Nephron (organoid): ENCODE measurements at regions not wholly inside any gene's neighbourhood (a gene's known extent, or its start where the extent isn't known, plus 50 kb on each side); places are given as distances from the start of the nearest gene placed in this dataset.
A peak's percentile ranks its signal among the peaks of the same experiment; 100 is the strongest.

Source experiments
- H3K27ac Mint-ChIP-seq, 3 experiments: 2 replicates each; pipeline ENCODE4 v1.8.0; 2020; ENCODE audit warnings: mixed read lengths in 3 of 3, mild to moderate bottlenecking in 2 of 3, moderate library complexity in 1 of 3
- H3K27me3 Mint-ChIP-seq: 2 replicates; pipeline ENCODE4 v1.8.0; 2021; ENCODE audit warnings: low read depth, mild to moderate bottlenecking, moderate library complexity, mixed read lengths
- H3K36me3 Mint-ChIP-seq: 2 replicates; pipeline ENCODE4 v1.8.0; 2020; ENCODE audit warnings: low read depth, mixed read lengths
- H3K4me1 Mint-ChIP-seq: 2 replicates; pipeline ENCODE4 v1.8.0; 2020; ENCODE audit warnings: mixed read lengths
- H3K4me3 Mint-ChIP-seq, 3 experiments: 2 replicates each; pipeline ENCODE4 v1.8.0; 2020; ENCODE audit warnings: mild to moderate bottlenecking in 3 of 3, mixed read lengths in 3 of 3, moderate library complexity in 2 of 3
- H3K9me3 Mint-ChIP-seq: 2 replicates; pipeline ENCODE4 v1.8.0; 2020; ENCODE audit warnings: mixed read lengths
- CTCF ChIP-seq, 3 experiments: fragments of 200-600 bp; sonication (generic); IDR thresholded peaks; one replicate each; pipeline ENCODE4 v1.5.0; 2021; ENCODE audit warnings: antibody characterized with exemption in 3 of 3; ENCODE audit not compliant: unreplicated experiment in 3 of 3

GRCh38 chr1:232499188-232499587 lies 130.7 kb downstream of the SIPA1L2 start:
- Mint-ChIP-seq H3K4me3 (no peak overlapping the region), H3K27ac (peak overlapping the region in 2 of 3 experiments; percentile 10 to 25), H3K36me3 (no peaks in the 10 kb centered on the region), H3K27me3 (no peaks in the 10 kb centered on the region), H3K4me1 (peaks cover 19% of the 10 kb centered on the region), H3K9me3 (no peaks in the 10 kb centered on the region)
- no peak for TF ChIP-seq CTCF (IDR thresholded peaks at IDR 0.05; ENCODE audit: unreplicated experiment in 3 of 3)

GRCh38 chr1:232493869-232494268 lies 136.1 kb downstream of the SIPA1L2 start:
- no peaks in the 10 kb centered on the region for H3K27me3 Mint-ChIP-seq
- peaks cover 3% of the 10 kb centered on the region for H3K4me1 Mint-ChIP-seq
- no peak overlapping the region for H3K27ac Mint-ChIP-seq
- H3K36me3 Mint-ChIP-seq = peaks cover 33% of the 10 kb centered on the region
- no peak overlapping the region for H3K4me3 Mint-ChIP-seq
- no peaks in the 10 kb centered on the region for H3K9me3 Mint-ChIP-seq
- TF ChIP-seq CTCF (IDR thresholded peaks at IDR 0.05; ENCODE audit: unreplicated experiment in 3 of 3) = no peak

DNA sequence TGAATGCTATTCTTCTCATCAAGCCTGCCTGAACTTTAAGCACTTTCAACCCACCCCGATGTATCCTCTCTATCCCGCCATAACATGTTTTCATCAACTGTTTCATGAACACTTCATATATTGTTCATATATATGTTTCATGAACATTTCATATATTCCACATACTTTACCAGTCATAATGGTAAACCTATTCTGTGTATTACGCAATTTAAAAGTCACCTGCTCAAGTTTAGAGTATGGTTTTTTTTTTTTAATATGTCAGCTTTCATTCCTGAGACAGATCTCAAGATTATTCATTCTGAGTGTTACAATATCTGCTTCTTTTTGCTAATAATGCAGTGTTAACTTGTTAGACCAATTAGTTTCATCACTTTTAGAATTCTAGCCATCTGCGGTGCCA lies 140.7 kb downstream of the SIPA1L2 start:
- H3K9me3 Mint-ChIP-seq = no peaks in the 10 kb centered on the region
- no peak for TF ChIP-seq CTCF (IDR thresholded peaks at IDR 0.05; ENCODE audit: unreplicated experiment in 3 of 3)

DNA sequence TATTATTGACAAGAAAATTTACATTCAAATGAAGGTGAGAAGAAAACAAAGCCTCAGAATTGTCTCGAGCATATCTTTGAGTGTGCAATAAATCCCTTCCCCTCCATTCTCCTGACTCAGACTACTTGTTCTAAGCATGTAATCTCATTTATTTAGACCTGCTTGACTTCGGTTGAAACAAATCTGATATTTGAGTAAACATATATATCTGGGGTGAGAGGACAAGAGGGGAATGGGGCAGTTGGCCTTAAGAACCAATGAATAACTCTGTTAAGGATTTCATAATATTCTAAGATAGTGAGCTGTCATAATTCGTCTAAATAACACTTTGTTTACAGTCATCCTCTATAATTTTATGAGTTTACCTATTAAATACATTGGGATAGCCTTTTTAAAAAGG lies 142.7 kb downstream of the SIPA1L2 start:
- H3K27ac Mint-ChIP-seq = peak overlapping the region in 1 of 3 experiments; percentile 37
- peaks cover 50% of the 10 kb centered on the region for H3K4me1 Mint-ChIP-seq
- peaks cover 52% of the 10 kb centered on the region for H3K36me3 Mint-ChIP-seq
- no peak for TF ChIP-seq CTCF (IDR thresholded peaks at IDR 0.05; ENCODE audit: unreplicated experiment in 3 of 3)
- H3K4me3 Mint-ChIP-seq = no peak overlapping the region
- H3K9me3 Mint-ChIP-seq = no peaks in the 10 kb centered on the region
- H3K27me3 Mint-ChIP-seq = no peaks in the 10 kb centered on the region

More for the DNA sequence above, 140.7 kb downstream of the SIPA1L2 start:
- Mint-ChIP-seq H3K36me3 (peaks cover 46% of the 10 kb centered on the region), H3K27ac (no peak overlapping the region), H3K4me1 (peaks cover 32% of the 10 kb centered on the region), H3K27me3 (no peaks in the 10 kb centered on the region), H3K4me3 (no peak overlapping the region)

DNA sequence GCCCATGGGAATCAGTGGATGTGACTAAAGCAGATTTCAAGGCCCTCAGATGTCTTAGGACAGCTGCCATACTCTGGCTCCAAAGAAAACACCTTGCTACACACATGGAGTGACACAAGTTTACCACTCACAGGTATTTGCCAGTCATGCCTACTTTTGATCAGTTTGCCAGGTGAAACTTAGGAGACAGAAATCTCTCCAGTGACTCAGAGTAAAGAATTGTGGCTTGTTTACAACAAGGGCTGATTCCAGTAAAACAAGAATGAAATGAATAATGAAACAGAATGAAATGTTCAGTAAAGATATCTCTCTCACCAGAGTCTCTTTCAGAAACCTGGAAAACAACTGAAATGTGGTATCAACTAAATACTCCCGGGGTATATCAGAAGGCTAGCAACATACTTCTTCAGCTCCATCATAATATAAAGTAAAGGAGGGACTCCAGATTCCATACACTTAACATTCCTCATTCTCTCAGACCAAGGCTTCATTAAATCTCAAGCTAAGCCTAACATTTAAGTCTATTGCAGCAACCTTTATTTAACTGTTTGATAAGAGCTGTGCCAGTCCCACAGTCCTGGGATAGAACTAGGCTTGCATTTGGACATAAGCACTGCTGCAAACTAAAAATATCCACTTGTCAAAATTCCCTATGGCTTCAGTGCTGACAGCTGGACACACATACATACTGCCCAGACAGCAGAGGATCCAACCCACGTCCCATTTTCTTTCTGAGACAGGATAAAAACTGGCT lies 143.3 kb downstream of the SIPA1L2 start:
- TF ChIP-seq CTCF (IDR thresholded peaks at IDR 0.05; ENCODE audit: unreplicated experiment in 3 of 3) = no peak
- H3K4me3 Mint-ChIP-seq = no peak overlapping the region
- H3K9me3 Mint-ChIP-seq = no peaks in the 10 kb centered on the region
- H3K36me3 Mint-ChIP-seq = peaks cover 52% of the 10 kb centered on the region
- H3K27me3 Mint-ChIP-seq = no peaks in the 10 kb centered on the region
- peaks cover 56% of the 10 kb centered on the region for H3K4me1 Mint-ChIP-seq
- H3K27ac Mint-ChIP-seq = peak overlapping the region; percentile 13 to 55 (median 37)

- Mint-ChIP-seq H3K27ac (peak overlapping the region in 1 of 3 experiments; percentile 37), H3K4me3 (no peak overlapping the region), H3K4me1 (peaks cover 60% of the 10 kb centered on the region), H3K36me3 (peaks cover 49% of the 10 kb centered on the region), H3K27me3 (no peaks in the 10 kb centered on the region), H3K9me3 (no peaks in the 10 kb centered on the region)
- TF ChIP-seq CTCF (IDR thresholded peaks at IDR 0.05; ENCODE audit: unreplicated experiment in 3 of 3) = no peak
Measured at GRCh38 chr1:232486006-232486405, 143.9 kb downstream of the SIPA1L2 start.
